Neuronal stem cell (in vitro differentiated cells): ENCODE measurements at regions not wholly inside any gene's neighbourhood (a gene's known extent, or its start where the extent isn't known, plus 50 kb on each side); places are given as distances from the start of the nearest gene placed in this dataset.

Experiments
- DNase-seq: peaks from one replicate; pipeline ENCODE4 v3.0.0-alpha.2; 2013; ENCODE audit warnings: low spot score
- H2AFZ ChIP-seq: one replicate; pipeline ENCODE4 v1.6.1; 2013; ENCODE audit warnings: mild to moderate bottlenecking, low read length, inconsistent platforms
- H2AK5ac ChIP-seq: 2 replicates; pipeline ENCODE4 v1.6.1; 2013; ENCODE audit warnings: low read depth, mild to moderate bottlenecking, inconsistent platforms, low read length, moderate library complexity, mixed read lengths
- H2BK120ac ChIP-seq: 2 replicates; pipeline ENCODE4 v1.6.1; 2013; ENCODE audit warnings: low read depth, mild to moderate bottlenecking, inconsistent platforms, low read length, moderate library complexity, mixed read lengths
- H2BK12ac ChIP-seq: one replicate; pipeline ENCODE4 v1.6.1; 2013; ENCODE audit warnings: low read length, inconsistent platforms
- H2BK15ac ChIP-seq: 2 replicates; pipeline ENCODE4 v1.6.1; 2013; ENCODE audit warnings: mild to moderate bottlenecking, low read length, inconsistent platforms, mixed read lengths
- H2BK5ac ChIP-seq: one replicate; pipeline ENCODE4 v1.6.1; 2013; ENCODE audit warnings: inconsistent platforms, mild to moderate bottlenecking, low read length, moderate library complexity
- H3K14ac ChIP-seq: one replicate; pipeline ENCODE4 v1.6.1; 2013; ENCODE audit warnings: low read length, inconsistent platforms
- H3K18ac ChIP-seq: 2 replicates; pipeline ENCODE4 v1.6.1; 2013; ENCODE audit warnings: low read length, inconsistent platforms
- H3K23ac ChIP-seq: 2 replicates; pipeline ENCODE4 v1.6.1; 2013; ENCODE audit warnings: low read depth, mild to moderate bottlenecking, mixed read lengths, low read length, inconsistent platforms; ENCODE audit not compliant: poor library complexity
- H3K27ac ChIP-seq: replicated peaks from 3 replicates; pipeline ENCODE4 v1.5.1; 2013; ENCODE audit warnings: low read length, inconsistent platforms
- H3K27me3 ChIP-seq, 3 experiments: 2 replicates each; pipeline ENCODE4 v1.6.1; 2013; ENCODE audit warnings: low read length in 3 of 3, mild to moderate bottlenecking in 2 of 3, inconsistent platforms in 1 of 3, low read depth in 1 of 3, mixed read lengths in 1 of 3, moderate library complexity in 1 of 3; ENCODE audit not compliant: control insufficient read depth in 3 of 3, insufficient read depth in 3 of 3
- H3K36me3 ChIP-seq, 2 donors: replicated peaks in 1 of 2; 2 replicates each; pipeline ENCODE4 v1.6.1; 2013; ENCODE audit warnings: low read length in 2 of 2; ENCODE audit not compliant: control insufficient read depth in 2 of 2, insufficient read depth in 2 of 2
- H3K4ac ChIP-seq: 2 replicates; pipeline ENCODE4 v1.6.1; 2013; ENCODE audit warnings: inconsistent platforms, mild to moderate bottlenecking, low read length, moderate library complexity
- H3K4me1 ChIP-seq, 2 donors: 1 replicate in 1 of 2; 2 replicates in 1 of 2; pipeline ENCODE4 v1.6.1; 2013; ENCODE audit warnings: low read length in 2 of 2, low read depth in 1 of 2; ENCODE audit not compliant: control insufficient read depth in 2 of 2, insufficient read depth in 1 of 2
- H3K4me2 ChIP-seq: one replicate; pipeline ENCODE4 v1.6.1; 2013; ENCODE audit warnings: mild to moderate bottlenecking, low read length, inconsistent platforms; ENCODE audit not compliant: insufficient read depth, poor library complexity, severe bottlenecking
- H3K4me3 ChIP-seq, 2 donors: 2 replicates each; pipeline ENCODE4 v1.5.1; 2013; ENCODE audit warnings: low read length in 2 of 2, mild to moderate bottlenecking in 2 of 2, inconsistent platforms in 1 of 2, moderate library complexity in 1 of 2
- H3K79me1 ChIP-seq: one replicate; pipeline ENCODE4 v1.6.1; 2013; ENCODE audit warnings: low read depth, mild to moderate bottlenecking, inconsistent platforms, low read length, moderate library complexity
- H3K9ac ChIP-seq: one replicate; pipeline ENCODE4 v1.6.1; 2013; ENCODE audit warnings: mild to moderate bottlenecking, low read depth, low read length, inconsistent platforms; ENCODE audit not compliant: poor library complexity
- H3K9me3 ChIP-seq, 2 donors: replicated peaks in 1 of 2; 2 replicates each; pipeline versions ENCODE3 to v1.6.1; 2013; ENCODE audit warnings: low read length in 2 of 2, mild to moderate bottlenecking in 2 of 2, inconsistent platforms in 1 of 2, low read depth in 1 of 2, mixed read lengths in 1 of 2, moderate library complexity in 1 of 2; ENCODE audit not compliant: control insufficient read depth in 2 of 2, insufficient read depth in 1 of 2
- H4K8ac ChIP-seq: one replicate; pipeline ENCODE4 v1.6.1; 2013; ENCODE audit warnings: low read depth, mild to moderate bottlenecking, inconsistent platforms, low read length, moderate library complexity
- H4K91ac ChIP-seq: one replicate; pipeline ENCODE4 v1.6.1; 2013; ENCODE audit warnings: low read length, low read depth, mild to moderate bottlenecking, inconsistent platforms; ENCODE audit not compliant: poor library complexity
- WGBS, 2 donors: extraction: QIAGEN DNeasy Blood & Tissue Kit; methylation state at CpG; one replicate each; pipeline ENCODE4 v1.1.7; 2013; ENCODE audit warnings: missing lambda C conversion rate in 2 of 2, mixed read lengths in 1 of 2; ENCODE audit not compliant: insufficient read length in 2 of 2, insufficient replicate concordance in 1 of 2; ENCODE audit errors: extremely low coverage in 2 of 2; 5-methylcytosine and 5-hydroxymethylcytosine counted together

- H3K79me1 ChIP-seq = no peaks in the 10 kb centered on the region
- no peak overlapping the region for H3K18ac ChIP-seq
- no peak overlapping the region for H2BK120ac ChIP-seq
- H2AFZ ChIP-seq = no peak overlapping the region
- H3K4ac ChIP-seq = no peak overlapping the region
- no peaks in the 10 kb centered on the region for H3K4me1 ChIP-seq
- H2BK5ac ChIP-seq = no peak overlapping the region
- H2BK12ac ChIP-seq = no peak overlapping the region
- H3K4me2 ChIP-seq = no peak overlapping the region
- H2BK15ac ChIP-seq = no peak overlapping the region
- H3K23ac ChIP-seq = no peak overlapping the region
- H2AK5ac ChIP-seq = no peak overlapping the region
- H3K4me3 ChIP-seq = no peak overlapping the region
- no peaks in the 10 kb centered on the region for H3K27me3 ChIP-seq
- no peak overlapping the region for H3K9ac ChIP-seq
- no peak overlapping the region for H4K91ac ChIP-seq
- no peak for DNase-seq
- H3K9me3 ChIP-seq = no peaks in the 10 kb centered on the region
- H3K36me3 ChIP-seq = no peaks in the 10 kb centered on the region
- H3K27ac ChIP-seq = no peak overlapping the region
- H4K8ac ChIP-seq = no peak overlapping the region
- whole genome bisulfite sequencing, 2 donors = no CpG with 5 or more reads among the region's 2 CpGs
- H3K14ac ChIP-seq = no peak overlapping the region
These were observed 104.4 kb downstream of the BTBD3 start for GRCh38 chr20:12022126-12022525.

DNA sequence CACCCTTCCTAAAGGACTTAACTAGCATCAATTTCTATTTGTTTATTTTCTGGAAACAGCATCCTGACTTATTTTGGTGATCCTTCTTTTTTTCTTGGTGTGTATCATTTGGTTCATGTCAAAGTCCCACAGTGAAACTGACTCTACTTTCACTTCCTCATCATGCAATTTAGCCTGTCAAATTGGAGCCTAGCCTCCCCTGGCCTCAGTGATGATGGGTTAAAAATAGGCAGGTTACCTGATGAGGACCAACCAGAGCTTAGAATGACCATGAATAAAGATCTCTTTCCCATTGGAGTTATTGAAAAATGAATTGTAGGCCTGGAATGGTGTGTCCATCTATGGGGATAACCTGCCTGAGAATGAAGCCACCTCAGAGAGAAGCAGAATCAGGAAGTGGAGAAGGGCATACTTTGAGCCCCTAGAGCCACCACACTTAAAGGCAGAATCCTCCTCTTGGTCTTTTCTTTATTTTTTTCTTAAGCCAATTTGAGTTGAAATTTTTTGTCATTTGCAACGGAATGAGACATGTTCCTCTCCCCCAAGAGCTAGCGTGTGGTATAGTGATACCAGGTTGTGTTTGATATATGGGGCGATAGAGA, 105.6 kb downstream of the BTBD3 start:
- no peak overlapping the region for H2BK15ac ChIP-seq
- no peak overlapping the region for H3K18ac ChIP-seq
- no peak overlapping the region for H4K91ac ChIP-seq
- H3K14ac ChIP-seq = no peak overlapping the region
- no peak overlapping the region for H3K23ac ChIP-seq
- no peak for DNase-seq
- WGBS, 2 donors = no CpG with 5 or more reads among the region's 3 CpGs
- no peak overlapping the region for H4K8ac ChIP-seq
- H3K4me2 ChIP-seq = no peak overlapping the region
- no peaks in the 10 kb centered on the region for H3K4me1 ChIP-seq
- no peak overlapping the region for H2AK5ac ChIP-seq
- H3K27ac ChIP-seq = no peak overlapping the region
- H3K27me3 ChIP-seq = no peaks in the 10 kb centered on the region
- H3K9ac ChIP-seq = no peak overlapping the region
- H2BK120ac ChIP-seq = no peak overlapping the region
- H3K4me3 ChIP-seq = no peak overlapping the region
- no peaks in the 10 kb centered on the region for H3K36me3 ChIP-seq
- no peak overlapping the region for H2BK12ac ChIP-seq
- H2BK5ac ChIP-seq = no peak overlapping the region
- H3K9me3 ChIP-seq = no peaks in the 10 kb centered on the region
- no peak overlapping the region for H3K4ac ChIP-seq
- no peaks in the 10 kb centered on the region for H3K79me1 ChIP-seq
- H2AFZ ChIP-seq = no peak overlapping the region

DNA sequence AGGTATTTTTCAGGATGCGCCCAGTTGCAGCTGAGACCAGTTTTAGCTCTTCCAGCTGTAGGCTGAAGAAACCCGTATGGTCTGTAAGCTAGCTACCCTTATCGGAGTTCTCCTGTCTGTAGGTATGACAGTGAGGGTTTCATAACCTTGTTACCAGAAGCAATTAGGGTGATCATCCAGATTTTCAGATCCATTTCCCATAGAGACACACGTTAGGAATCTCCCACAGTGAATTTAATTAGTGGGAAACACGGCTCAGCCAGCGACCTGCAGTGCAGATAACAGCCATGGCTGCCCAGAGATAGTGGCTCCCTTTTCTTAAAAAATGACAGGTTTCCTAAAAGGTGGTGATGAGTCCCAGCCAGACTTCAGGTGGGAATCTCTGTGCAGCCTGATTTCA, 111.1 kb downstream of the BTBD3 start:
- Histone ChIP-seq H4K8ac (no peak overlapping the region), H2AFZ (no peak overlapping the region), H3K4me3 (no peak overlapping the region), H2BK15ac (no peak overlapping the region), H3K4me2 (no peak overlapping the region), H3K27me3 (no peaks in the 10 kb centered on the region), H3K4ac (no peak overlapping the region), H3K36me3 (no peaks in the 10 kb centered on the region), H3K79me1 (no peaks in the 10 kb centered on the region), H3K4me1 (no peaks in the 10 kb centered on the region), H2AK5ac (no peak overlapping the region), H2BK12ac (no peak overlapping the region), H4K91ac (no peak overlapping the region), H3K27ac (no peak overlapping the region), H3K23ac (no peak overlapping the region), H2BK120ac (no peak overlapping the region), H2BK5ac (no peak overlapping the region), H3K14ac (no peak overlapping the region), H3K9me3 (no peaks in the 10 kb centered on the region), H3K9ac (no peak overlapping the region), H3K18ac (no peak overlapping the region)
- no CpG with 5 or more reads among the region's 6 CpGs for WGBS, 2 donors
- DNase-seq = no peak

DNA sequence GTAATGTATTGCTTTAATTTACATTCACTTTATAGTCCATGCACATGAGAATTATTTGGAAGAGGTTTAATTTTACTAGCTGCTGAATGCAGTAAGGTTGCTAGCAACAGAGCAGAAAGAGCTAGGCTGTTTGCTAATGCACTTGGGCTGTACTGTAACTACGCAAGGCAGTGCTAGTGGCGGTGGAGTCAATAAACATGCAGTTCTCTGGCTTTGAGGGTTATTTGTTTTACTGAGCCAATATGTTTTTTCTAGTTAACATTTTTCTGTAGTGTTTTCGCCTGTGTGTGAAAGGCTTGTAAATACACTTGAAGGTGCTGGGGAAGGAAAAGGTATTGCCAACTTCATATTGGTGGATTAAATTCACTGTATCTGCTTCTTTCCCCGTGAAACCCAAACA, 112.8 kb downstream of the BTBD3 start:
- no peaks in the 10 kb centered on the region for H3K36me3 ChIP-seq
- no peaks in the 10 kb centered on the region for H3K9me3 ChIP-seq
- H4K91ac ChIP-seq = no peak overlapping the region
- no peaks in the 10 kb centered on the region for H3K27me3 ChIP-seq
- H3K4ac ChIP-seq = no peak overlapping the region
- H2BK5ac ChIP-seq = no peak overlapping the region
- no peak overlapping the region for H3K18ac ChIP-seq
- H3K4me1 ChIP-seq = no peaks in the 10 kb centered on the region
- H2BK15ac ChIP-seq = no peak overlapping the region
- no peak overlapping the region for H2BK12ac ChIP-seq
- no peak overlapping the region for H2BK120ac ChIP-seq
- H3K9ac ChIP-seq = no peak overlapping the region
- no peak overlapping the region for H3K4me3 ChIP-seq
- H4K8ac ChIP-seq = no peak overlapping the region
- WGBS, 2 donors = no CpG with 5 or more reads among the region's 4 CpGs
- no peaks in the 10 kb centered on the region for H3K79me1 ChIP-seq
- no peak overlapping the region for H3K27ac ChIP-seq
- no peak overlapping the region for H3K14ac ChIP-seq
- no peak overlapping the region for H2AK5ac ChIP-seq
- no peak overlapping the region for H3K4me2 ChIP-seq
- no peak overlapping the region for H2AFZ ChIP-seq
- DNase-seq = no peak
- no peak overlapping the region for H3K23ac ChIP-seq
